ENCODE measurements at regions not wholly inside any gene's neighbourhood (a gene's known extent, or its start where the extent isn't known, plus 50 kb on each side); places are given as distances from the start of the nearest gene placed in this dataset.
"Not testable (repeated sequence)": the region's sequence is repeated elsewhere in the genome, so short reads cannot be mapped to it uniquely, and the experiment has no call there.

DNA sequence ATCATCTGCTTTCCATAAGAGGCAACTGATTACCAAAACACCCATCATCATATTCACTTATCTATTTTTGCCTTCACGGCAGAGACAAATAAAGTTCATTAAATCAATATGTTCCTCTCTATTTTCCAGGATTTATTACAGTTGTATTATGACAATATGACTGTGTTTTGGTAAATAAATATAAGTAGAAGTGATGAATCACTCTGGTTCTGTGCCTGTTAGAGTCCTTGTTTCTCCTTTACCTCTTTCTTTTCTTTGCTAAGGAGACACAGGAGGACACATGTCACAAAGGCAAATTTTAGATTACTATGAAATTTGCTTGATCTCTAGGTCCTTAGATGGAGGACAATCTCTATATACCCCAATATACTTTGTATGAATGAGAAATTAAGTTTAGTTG is 152.6 kb upstream of the PLSCR5 start:
- no peak for DNase-seq (ENCODE audit: low spot score)

GRCh38 chr3:146750196-146750595 is 145.1 kb upstream of the PLSCR5 start:
- DNase-seq (ENCODE audit: low spot score) = no peak

DNA sequence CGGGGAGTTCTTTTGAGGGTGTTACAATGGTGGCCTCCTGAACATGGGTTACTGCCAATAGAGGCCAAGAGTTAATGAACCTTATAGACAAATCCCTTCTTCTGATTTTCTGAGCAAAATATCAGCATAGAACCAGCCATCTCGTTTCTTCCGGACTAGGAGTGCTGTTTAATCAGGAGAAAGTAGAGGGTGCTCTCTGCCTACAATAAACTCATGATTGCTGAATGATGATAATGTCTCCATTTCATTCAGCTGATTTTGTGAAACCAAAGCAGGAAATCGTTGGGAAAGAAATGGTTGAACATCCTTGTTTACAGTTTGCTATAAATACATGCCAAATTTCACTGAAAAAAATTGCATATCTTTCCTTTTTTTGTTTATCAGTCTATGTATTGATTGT is 142.8 kb upstream of the PLSCR5 start:
- DNase-seq (ENCODE audit: low spot score) = no peak

GRCh38 chr3:146747051-146747450 is 141.9 kb upstream of the PLSCR5 start:
- DNase-seq (ENCODE audit: low spot score) = no peak

- DNase-seq (ENCODE audit: low spot score) = no peak
Observed at GRCh38 chr3:146746190-146746589, 141.0 kb upstream of the PLSCR5 start.

- no peak for DNase-seq (ENCODE audit: low spot score)
Observed at GRCh38 chr3:146739203-146739671, 134.1 kb upstream of the PLSCR5 start.

DNA sequence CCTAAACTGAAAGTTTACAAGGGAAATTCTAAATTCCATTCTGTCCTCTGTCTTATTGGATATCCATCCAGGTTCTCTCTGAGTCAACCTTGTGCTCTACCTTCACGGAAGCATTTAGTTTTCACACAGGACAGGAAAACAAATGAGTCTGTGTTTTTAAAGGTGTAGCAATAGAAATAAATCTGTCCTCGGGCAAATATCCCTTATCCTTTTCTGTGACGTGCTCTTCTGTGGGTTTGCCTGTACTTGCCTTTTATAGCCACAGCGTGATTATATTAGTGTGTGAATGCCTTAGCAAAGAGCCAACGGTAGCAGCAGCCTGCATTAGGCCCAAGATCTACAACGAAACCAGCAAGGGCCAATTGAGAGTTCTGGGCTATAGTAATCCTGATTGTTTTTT is 127.2 kb upstream of the PLSCR5 start:
- DNase-seq (ENCODE audit: low spot score) = no peak

DNA sequence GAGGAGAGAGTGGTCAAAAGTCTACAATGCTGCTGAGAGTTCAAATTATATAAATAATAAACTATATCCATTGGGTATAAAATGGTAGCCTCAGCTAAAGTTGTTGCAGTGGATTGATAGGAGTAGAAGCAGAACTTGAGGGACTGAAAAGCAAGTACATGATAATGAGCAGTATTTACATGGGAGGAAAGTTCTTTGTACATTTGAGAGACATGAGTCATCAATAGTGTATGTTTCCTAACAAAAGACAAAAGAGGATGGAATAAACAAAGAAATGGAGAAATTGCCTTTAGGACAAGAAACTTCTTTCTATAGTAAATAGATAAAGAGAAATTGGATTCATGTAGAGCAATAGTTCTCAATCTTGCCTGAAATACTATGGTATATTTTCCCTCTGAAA is 110.0 kb upstream of the PLSCR5 start:
- no peak for DNase-seq (ENCODE audit: low spot score)

- no peak for DNase-seq (ENCODE audit: low spot score)
Observed at GRCh38 chr3:146712806-146713205, 107.7 kb upstream of the PLSCR5 start.

- no peak for DNase-seq (ENCODE audit: low spot score)
Observed at GRCh38 chr3:146709969-146710368, 104.8 kb upstream of the PLSCR5 start.

GRCh38 chr3:146705225-146705624 is 100.1 kb upstream of the PLSCR5 start:
- DNase-seq (ENCODE audit: low spot score) = no peak

DNA sequence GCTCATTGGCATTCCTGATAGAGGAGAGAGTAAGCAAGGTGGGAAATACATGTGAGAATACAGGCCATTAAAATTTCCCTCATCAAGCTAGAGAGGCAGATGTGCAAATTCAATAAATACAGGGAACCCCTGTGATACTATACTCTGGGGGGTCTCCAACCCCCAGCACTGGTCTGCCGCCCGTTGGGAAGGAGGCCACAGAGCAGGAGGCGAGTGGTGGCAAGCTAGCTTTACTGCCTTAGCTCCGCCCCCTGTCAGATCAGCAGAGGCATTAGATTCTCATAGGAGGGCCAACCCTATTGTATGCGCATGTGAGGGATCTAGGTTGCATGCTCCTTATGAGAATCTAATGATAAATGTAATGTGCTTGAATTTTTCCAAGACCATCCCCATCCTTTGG is 97.1 kb upstream of the PLSCR5 start:
- DNase-seq (ENCODE audit: low spot score) = no peak

DNA sequence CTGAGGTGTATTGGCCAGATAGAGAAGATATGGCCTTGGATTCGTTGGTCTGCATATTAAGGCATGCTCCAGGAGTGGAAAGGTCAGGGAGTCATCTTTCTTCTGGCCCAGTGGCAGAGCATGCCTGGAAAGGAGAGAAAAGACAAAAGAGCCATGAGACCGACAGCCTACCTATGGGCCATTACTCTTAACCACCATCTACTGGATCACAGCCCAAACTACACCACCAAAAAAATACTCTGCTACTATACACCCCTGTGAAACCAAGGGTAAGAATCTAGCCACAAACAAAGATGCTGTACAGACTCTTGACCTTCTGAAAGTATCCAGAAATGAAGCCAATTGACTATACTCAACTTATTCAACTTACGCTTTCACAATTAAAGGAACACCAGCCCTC is 96.1 kb upstream of the PLSCR5 start:
- no peak for DNase-seq (ENCODE audit: low spot score)

- not testable (repeated sequence) for DNase-seq (ENCODE audit: low spot score)
Observed at GRCh38 chr3:146700025-146700424, 94.9 kb upstream of the PLSCR5 start.

DNA sequence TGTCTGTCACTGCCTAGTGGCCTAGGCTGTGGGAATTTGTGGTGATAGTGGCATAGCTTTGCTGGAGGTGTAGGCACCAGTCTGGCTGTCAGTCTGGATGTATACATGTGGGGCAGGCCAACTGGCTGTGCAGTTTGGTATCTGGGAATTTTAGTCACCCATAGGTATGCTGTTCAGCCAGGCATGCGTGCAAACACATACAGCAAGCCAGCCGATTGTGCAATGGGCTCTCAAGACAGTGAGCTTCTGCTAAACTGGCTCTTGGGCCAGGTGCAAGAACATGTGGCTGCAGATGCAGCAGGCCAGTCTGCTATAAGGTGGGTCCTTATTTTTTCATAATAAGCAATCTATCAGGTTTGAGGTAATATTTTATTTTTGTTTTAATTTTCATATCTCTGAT is 87.1 kb upstream of the PLSCR5 start:
- DNase-seq (ENCODE audit: low spot score) = no peak

- DNase-seq (ENCODE audit: low spot score) = no peak
Observed at GRCh38 chr3:146685050-146685814, 80.1 kb upstream of the PLSCR5 start.

GRCh38 chr3:146682171-146682570 is 77.0 kb upstream of the PLSCR5 start:
- no peak for DNase-seq (ENCODE audit: low spot score)

DNA sequence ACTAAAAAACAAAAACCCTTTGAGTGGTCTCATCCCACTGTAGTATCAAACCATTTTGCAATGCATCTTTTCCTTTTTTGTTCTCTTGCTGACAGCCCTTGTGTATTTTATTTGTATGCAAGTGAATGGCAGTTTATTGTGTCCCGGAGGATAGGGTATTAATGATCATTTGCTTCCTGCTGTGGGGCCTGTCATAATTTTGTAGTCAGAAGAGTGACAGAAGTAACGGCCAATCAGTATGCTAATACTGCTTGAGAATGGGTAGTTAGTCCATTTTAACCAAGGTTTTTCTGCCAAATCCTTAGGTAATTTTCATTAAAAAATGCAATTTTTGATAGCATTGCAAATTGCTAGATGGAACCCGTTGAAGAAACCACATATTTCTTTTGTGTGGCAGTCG is 75.5 kb upstream of the PLSCR5 start:
- DNase-seq (ENCODE audit: low spot score) = no peak

DNA sequence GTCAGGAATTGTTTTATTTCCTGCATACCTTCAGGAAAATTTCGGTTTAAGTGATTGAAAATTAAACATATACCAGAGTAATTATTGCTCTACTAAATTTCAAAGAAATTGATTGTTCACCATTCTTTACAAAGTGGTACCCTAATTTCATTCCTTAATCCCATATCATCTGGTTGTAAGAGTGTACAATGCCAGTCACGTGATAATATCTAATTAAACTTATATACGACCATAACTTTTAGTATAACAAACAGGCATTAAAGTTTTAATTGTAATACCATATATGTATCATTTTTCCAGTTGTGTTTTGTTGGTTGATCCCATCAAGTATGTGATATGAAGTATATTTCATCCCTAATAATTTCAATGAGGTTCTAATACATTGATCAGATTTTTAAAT is 74.8 kb upstream of the PLSCR5 start:
- no peak for DNase-seq (ENCODE audit: low spot score)

- DNase-seq (ENCODE audit: low spot score) = no peak
Observed at GRCh38 chr3:146679191-146679590, 74.0 kb upstream of the PLSCR5 start.

DNA sequence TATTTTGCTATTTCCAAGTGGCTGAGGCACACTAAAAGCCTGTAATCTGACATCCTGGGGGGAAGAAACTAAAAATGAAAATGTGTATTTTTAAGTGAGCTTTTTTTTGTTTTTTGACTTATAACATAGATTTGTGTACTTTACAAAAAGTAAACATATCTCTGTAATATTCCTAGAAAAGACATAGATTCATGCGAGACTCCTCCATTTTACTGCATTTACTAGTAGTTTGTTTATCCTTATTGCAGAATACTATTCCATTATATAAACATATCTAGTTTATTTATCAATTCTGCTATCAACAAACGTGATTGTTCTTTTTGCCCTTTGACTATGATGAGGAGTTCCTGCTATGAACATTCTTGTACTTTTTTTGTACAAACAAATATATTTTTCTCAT is 67.8 kb upstream of the PLSCR5 start:
- no peak for DNase-seq (ENCODE audit: low spot score)

GRCh38 chr3:146664403-146664802 is 59.3 kb upstream of the PLSCR5 start:
- no peak for DNase-seq (ENCODE audit: low spot score)

DNA sequence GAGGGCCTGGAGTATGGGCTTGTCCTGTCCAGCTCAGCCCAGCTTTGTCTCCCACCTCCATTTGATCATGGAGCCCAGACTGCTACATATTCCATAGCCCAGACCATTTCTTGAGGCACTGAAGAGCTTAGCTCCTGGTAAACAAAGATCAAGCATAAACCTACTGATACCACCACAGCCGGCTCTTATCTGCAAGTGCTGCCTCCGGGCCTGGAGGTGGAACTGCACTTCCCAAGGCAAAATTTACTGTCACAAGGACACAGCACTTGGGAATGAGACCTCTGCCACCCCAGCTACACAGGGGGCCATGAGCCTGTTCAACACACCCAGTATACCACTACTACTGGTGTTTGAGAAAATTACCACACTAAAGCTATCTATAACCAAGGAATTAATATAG is 53.7 kb upstream of the PLSCR5 start:
- no peak for DNase-seq (ENCODE audit: low spot score)

GRCh38 chr3:146655333-146655996 is 50.3 kb upstream of the PLSCR5 start:
- DNase-seq (ENCODE audit: low spot score) = no peak

Data from kidney tubule cell (primary cell).